NB4 (cell line): ENCODE measurements at regions not wholly inside any gene's neighbourhood (a gene's known extent, or its start where the extent isn't known, plus 50 kb on each side); places are given as distances from the start of the nearest gene placed in this dataset.

Source experiments
- TF ChIP-seq, protein P1 (sequence below): IDR thresholded peaks from 2 replicates; pipeline ENCODE4 v1.6.1; 2011; ENCODE audit warnings: low read depth, low read length
- TF ChIP-seq, protein P2 (sequence below): IDR thresholded peaks from one replicate; pipeline ENCODE4 v1.5.1; 2012; ENCODE audit warnings: low read depth, low read length

DNA sequence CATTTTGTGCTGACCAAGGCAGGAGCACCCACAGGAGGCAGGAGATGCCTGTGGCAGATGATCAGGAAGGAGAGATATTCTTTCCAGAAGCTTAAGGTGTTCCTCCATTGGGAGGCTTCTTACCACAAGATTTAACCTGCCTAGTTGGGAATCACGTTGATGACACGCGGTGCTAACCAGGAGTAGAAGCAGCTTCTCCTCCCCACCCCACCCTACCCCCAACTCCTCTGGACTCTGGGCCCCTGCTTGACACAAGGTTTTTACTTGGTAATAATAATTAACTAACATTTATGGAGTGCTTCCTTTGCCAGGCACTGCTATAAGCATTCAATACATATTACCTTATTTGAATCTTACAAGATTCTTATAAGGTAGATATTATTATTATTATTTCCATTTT is 62.5 kb upstream of the PAPOLG start:
- TF ChIP-seq, protein P1, sequence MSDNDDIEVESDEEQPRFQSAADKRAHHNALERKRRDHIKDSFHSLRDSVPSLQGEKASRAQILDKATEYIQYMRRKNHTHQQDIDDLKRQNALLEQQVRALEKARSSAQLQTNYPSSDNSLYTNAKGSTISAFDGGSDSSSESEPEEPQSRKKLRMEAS, result no peak
- TF ChIP-seq, protein P2, sequence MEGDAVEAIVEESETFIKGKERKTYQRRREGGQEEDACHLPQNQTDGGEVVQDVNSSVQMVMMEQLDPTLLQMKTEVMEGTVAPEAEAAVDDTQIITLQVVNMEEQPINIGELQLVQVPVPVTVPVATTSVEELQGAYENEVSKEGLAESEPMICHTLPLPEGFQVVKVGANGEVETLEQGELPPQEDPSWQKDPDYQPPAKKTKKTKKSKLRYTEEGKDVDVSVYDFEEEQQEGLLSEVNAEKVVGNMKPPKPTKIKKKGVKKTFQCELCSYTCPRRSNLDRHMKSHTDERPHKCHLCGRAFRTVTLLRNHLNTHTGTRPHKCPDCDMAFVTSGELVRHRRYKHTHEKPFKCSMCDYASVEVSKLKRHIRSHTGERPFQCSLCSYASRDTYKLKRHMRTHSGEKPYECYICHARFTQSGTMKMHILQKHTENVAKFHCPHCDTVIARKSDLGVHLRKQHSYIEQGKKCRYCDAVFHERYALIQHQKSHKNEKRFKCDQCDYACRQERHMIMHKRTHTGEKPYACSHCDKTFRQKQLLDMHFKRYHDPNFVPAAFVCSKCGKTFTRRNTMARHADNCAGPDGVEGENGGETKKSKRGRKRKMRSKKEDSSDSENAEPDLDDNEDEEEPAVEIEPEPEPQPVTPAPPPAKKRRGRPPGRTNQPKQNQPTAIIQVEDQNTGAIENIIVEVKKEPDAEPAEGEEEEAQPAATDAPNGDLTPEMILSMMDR, result no peak
